Spinal cord (tissue), 9 donors: ENCODE measurements at regions not wholly inside any gene's neighbourhood (a gene's known extent, or its start where the extent isn't known, plus 50 kb on each side); places are given as distances from the start of the nearest gene placed in this dataset.

ENCODE experiments used
- DNase-seq, 6 donors: peaks; one replicate each; pipeline versions ENCODE4 v3.0.0 to v3.0.0-alpha.2; 2013 to 2015; ENCODE audit warnings: low spot score in 6 of 6, low read depth in 4 of 6
- H3K27ac ChIP-seq: one replicate; pipeline ENCODE4 v1.5.1; 2013; ENCODE audit warnings: low read depth, low read length, control low read depth
- H3K27me3 ChIP-seq: one replicate; pipeline ENCODE4 v1.6.1; 2013; ENCODE audit warnings: low read length; ENCODE audit not compliant: control insufficient read depth, insufficient read depth
- H3K36me3 ChIP-seq: one replicate; pipeline ENCODE4 v1.6.1; 2013; ENCODE audit warnings: low read length; ENCODE audit not compliant: control insufficient read depth, insufficient read depth
- H3K4me1 ChIP-seq: one replicate; pipeline ENCODE4 v1.6.1; 2013; ENCODE audit warnings: low read length; ENCODE audit not compliant: control insufficient read depth, insufficient read depth
- H3K4me3 ChIP-seq: one replicate; pipeline ENCODE4 v1.5.1; 2013; ENCODE audit warnings: low read depth, low read length, control low read depth
- H3K9me3 ChIP-seq: one replicate; pipeline ENCODE4 v1.6.1; 2013; ENCODE audit warnings: low read length; ENCODE audit not compliant: control insufficient read depth, insufficient read depth
- WGBS: methylation state at CpG from one replicate; pipeline ENCODE4 v1.1.5; 2013; ENCODE audit warnings: missing lambda C conversion rate; ENCODE audit not compliant: insufficient coverage; 5-methylcytosine and 5-hydroxymethylcytosine counted together
- donor health status: healthy.

- H3K27me3 ChIP-seq: no peaks in the 10 kb centered on the region
- no peak for DNase-seq
- H3K36me3 ChIP-seq: no peaks in the 10 kb centered on the region
- WGBS: 100% methylated on average over 3 of the region's 3 CpGs
- no peaks in the 10 kb centered on the region for H3K9me3 ChIP-seq
- H3K4me1 ChIP-seq: no peaks in the 10 kb centered on the region
- H3K27ac ChIP-seq: no peak overlapping the region
- H3K4me3 ChIP-seq: no peak overlapping the region
Observed at GRCh38 chr1:191125950-191126349, 648.3 kb upstream of the BRINP3 start.

DNA sequence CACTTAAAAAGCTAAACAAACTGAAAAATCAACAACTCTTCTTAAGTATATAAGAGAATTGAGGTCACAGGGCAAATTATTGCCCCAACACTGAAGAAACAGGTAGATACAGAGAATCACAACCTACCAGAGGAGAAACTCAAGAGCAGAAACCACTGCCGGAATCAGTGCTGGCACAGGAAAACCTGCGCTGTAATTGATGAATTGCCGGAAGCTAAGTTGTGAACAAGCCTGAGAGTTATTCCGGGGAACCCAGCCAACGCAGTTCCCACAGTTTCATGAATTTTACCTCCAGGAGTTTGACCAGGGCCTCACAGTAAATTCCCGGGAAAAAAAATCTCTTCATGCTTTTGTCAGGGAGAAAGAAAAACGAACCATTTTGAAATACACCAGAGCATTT, 657.1 kb upstream of the BRINP3 start:
- H3K36me3 ChIP-seq: no peaks in the 10 kb centered on the region
- H3K9me3 ChIP-seq: no peaks in the 10 kb centered on the region
- no peaks in the 10 kb centered on the region for H3K4me1 ChIP-seq
- no peak overlapping the region for H3K27ac ChIP-seq
- H3K27me3 ChIP-seq: no peaks in the 10 kb centered on the region
- WGBS: 39% methylated on average over 6 of the region's 7 CpGs
- DNase-seq: peak in 2 of 6 donors; percentile 28 to 34
- H3K4me3 ChIP-seq: no peak overlapping the region

DNA sequence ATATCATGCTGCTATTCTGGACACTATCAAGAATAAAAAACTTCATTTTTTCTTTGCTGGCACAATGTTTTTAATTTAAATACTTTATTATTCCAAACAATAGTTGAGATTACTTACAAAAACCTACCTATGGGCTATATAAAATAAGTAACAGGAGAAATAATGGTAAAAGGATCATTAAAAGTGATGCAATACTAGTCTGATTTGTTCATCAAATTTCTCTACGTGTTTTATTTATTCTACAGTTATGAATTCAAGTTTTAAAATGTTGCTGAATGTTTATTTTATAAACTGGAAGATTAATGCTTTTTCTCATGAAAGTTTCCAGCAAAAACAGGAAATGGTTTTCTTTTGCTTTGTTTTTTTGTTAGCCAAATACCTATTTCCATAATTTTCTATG, 662.4 kb upstream of the BRINP3 start:
- H3K27me3 ChIP-seq: no peaks in the 10 kb centered on the region
- no peak overlapping the region for H3K27ac ChIP-seq
- WGBS: no CpG with 5 or more reads among the region's 1 CpG
- H3K4me1 ChIP-seq: no peaks in the 10 kb centered on the region
- H3K4me3 ChIP-seq: no peak overlapping the region
- DNase-seq: no peak
- no peaks in the 10 kb centered on the region for H3K36me3 ChIP-seq
- peaks cover 2% of the 10 kb centered on the region for H3K9me3 ChIP-seq

- Histone ChIP-seq H3K4me3 (no peak overlapping the region), H3K27me3 (no peaks in the 10 kb centered on the region), H3K9me3 (peaks cover 2% of the 10 kb centered on the region), H3K36me3 (no peaks in the 10 kb centered on the region), H3K27ac (no peak overlapping the region), H3K4me1 (no peaks in the 10 kb centered on the region)
- 79% methylated on average over 2 of the region's 3 CpGs for WGBS
- no peak for DNase-seq
Observed at GRCh38 chr1:191142748-191143147, 665.1 kb upstream of the BRINP3 start.

DNA sequence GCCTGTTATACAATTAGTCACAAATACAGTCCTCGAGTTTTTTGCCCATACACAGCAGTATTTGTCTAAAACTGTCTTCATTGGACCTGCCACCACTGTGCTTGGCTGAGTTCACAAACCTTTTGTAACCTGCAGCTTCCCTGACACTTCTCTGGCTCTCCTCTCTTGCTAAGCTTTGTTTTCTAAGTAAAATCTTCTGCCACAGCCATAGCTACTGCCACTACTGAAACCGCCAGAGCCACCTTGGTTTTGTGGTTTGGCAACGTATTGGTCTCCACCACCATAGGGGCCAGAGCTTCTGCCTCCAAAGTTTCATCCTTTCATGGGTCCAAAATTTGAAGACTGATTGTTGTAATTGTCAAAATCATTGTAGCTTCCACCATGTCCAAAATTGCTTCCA, 668.2 kb upstream of the BRINP3 start:
- no peak for DNase-seq
- Histone ChIP-seq H3K4me3 (no peak overlapping the region), H3K27me3 (no peaks in the 10 kb centered on the region), H3K36me3 (no peaks in the 10 kb centered on the region), H3K9me3 (peaks cover 2% of the 10 kb centered on the region), H3K27ac (no peak overlapping the region), H3K4me1 (no peaks in the 10 kb centered on the region)
- 50% methylated on average over 1 of the region's 3 CpGs for WGBS

- no peak for DNase-seq
- Histone ChIP-seq H3K4me3 (no peak overlapping the region), H3K4me1 (no peaks in the 10 kb centered on the region), H3K27me3 (no peaks in the 10 kb centered on the region), H3K9me3 (no peaks in the 10 kb centered on the region), H3K36me3 (no peaks in the 10 kb centered on the region), H3K27ac (no peak overlapping the region)
- WGBS: 88% methylated on average over 36 of the region's 39 CpGs
Observed at GRCh38 chr1:191151321-191151807, 673.7 kb upstream of the BRINP3 start.

DNA sequence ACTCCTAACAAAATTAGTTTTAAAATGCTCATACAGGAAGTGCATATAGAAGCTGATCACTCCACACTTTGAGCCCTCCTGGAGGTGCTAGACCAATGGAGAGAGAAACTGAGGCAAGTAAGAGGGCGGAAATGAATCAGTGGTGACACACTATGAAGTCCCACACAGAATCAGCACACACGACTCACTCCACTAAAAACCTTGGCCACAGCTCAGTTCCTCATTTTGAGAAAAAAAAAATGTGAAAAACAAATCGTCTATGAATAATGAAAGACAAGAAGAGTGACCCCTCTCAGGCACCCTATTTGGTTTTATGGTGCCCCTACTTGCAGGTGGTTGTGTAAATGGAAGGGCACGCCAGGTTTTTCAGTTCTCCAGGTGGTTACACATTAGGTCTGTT, 675.1 kb upstream of the BRINP3 start:
- WGBS: no CpG with 5 or more reads among the region's 4 CpGs
- H3K9me3 ChIP-seq: no peaks in the 10 kb centered on the region
- DNase-seq: no peak

GRCh38 chr1:191155178-191155577, 677.5 kb upstream of the BRINP3 start:
- no peak overlapping the region for H3K4me3 ChIP-seq
- no peak overlapping the region for H3K27ac ChIP-seq
- H3K36me3 ChIP-seq: no peaks in the 10 kb centered on the region
- no peaks in the 10 kb centered on the region for H3K9me3 ChIP-seq
- peak in 2 of 6 donors; percentile 3 to 14 for DNase-seq
- WGBS: 52% methylated on average over 3 of the region's 4 CpGs
- no peaks in the 10 kb centered on the region for H3K27me3 ChIP-seq
- no peaks in the 10 kb centered on the region for H3K4me1 ChIP-seq

More for the DNA sequence above, 675.1 kb upstream of the BRINP3 start:
- Histone ChIP-seq H3K27ac (no peak overlapping the region), H3K27me3 (no peaks in the 10 kb centered on the region), H3K36me3 (no peaks in the 10 kb centered on the region), H3K4me3 (no peak overlapping the region), H3K4me1 (no peaks in the 10 kb centered on the region)

DNA sequence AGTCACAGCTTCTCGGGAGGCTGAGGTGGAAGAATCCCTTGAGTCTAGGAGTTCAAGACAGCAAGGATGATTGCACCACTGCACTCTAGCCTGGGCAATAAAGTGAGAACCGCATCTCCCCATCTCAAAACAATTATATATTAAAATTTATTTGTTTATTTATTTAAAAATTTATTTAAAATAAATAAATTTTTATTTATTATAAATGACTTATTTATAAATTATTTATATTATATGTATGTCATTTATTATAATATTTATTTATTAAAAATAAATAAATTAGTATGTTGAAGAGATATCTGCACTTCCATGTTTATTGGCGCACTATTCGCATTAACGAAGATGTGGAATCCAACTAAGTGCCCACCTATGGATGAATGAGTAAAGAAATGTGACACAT, 683.2 kb upstream of the BRINP3 start:
- no peaks in the 10 kb centered on the region for H3K4me1 ChIP-seq
- H3K9me3 ChIP-seq: no peaks in the 10 kb centered on the region
- H3K4me3 ChIP-seq: no peak overlapping the region
- DNase-seq: no peak
- no peaks in the 10 kb centered on the region for H3K36me3 ChIP-seq
- no peaks in the 10 kb centered on the region for H3K27me3 ChIP-seq
- H3K27ac ChIP-seq: no peak overlapping the region
- no CpG with 5 or more reads among the region's 5 CpGs for WGBS

- Histone ChIP-seq H3K9me3 (no peaks in the 10 kb centered on the region), H3K27me3 (no peaks in the 10 kb centered on the region), H3K4me3 (no peak overlapping the region), H3K36me3 (no peaks in the 10 kb centered on the region), H3K27ac (no peak overlapping the region), H3K4me1 (no peaks in the 10 kb centered on the region)
- DNase-seq: no peak
- WGBS: no CpG with 5 or more reads among the region's 2 CpGs
Observed at GRCh38 chr1:191162762-191163161, 685.1 kb upstream of the BRINP3 start.
